Astrocyte of the cerebellum (primary cell): ENCODE measurements at regions not wholly inside any gene's neighbourhood (a gene's known extent, or its start where the extent isn't known, plus 50 kb on each side); places are given as distances from the start of the nearest gene placed in this dataset.
A peak's percentile ranks its signal among the peaks of the same experiment; 100 is the strongest.

Source experiments
- DNase-seq: peaks from one replicate; pipeline ENCODE4 v3.0.0-alpha.2; 2011; ENCODE audit warnings: low read depth
- H3K4me3 ChIP-seq: 2 replicates; pipeline ENCODE4 v1.5.1; 2011; ENCODE audit warnings: mild to moderate bottlenecking, low read depth, low read length, moderate library complexity
- in situ Hi-C: cut with HindIII; loops from 2 replicates; pipeline ENCODE4 v1.10.0; 2017; ENCODE audit warnings: low sequenced_read_pairs
- TF ChIP-seq, protein P1 (sequence below): IDR thresholded peaks from 2 replicates; pipeline ENCODE4 v1.5.1; 2012; ENCODE audit warnings: low read length, low read depth, moderate library complexity, mild to moderate bottlenecking; ENCODE audit errors: missing control alignments

DNA sequence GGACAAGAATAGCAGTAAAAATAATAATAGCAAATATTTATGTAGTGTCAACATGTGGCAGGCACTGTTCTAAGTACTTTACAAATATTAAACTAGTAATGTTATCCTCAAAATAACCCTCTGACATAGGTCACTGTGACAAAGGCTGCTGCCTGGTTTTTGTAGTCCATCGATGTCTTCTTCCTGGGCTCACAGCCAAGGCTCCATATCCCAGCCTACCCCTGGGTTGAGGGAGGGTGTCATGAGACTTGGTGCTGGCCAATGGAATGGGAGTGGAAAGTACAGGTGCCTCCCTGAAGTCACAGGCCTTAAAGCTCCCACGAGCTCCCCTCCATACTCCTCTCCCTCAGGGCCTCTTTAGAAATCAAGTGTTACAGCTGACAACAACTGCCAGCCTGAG, 159.3 kb downstream of the CYRIA start:
- H3K4me3 ChIP-seq, result no peak overlapping the region
- in situ Hi-C loops, result no loop called here
- TF ChIP-seq, protein P1, sequence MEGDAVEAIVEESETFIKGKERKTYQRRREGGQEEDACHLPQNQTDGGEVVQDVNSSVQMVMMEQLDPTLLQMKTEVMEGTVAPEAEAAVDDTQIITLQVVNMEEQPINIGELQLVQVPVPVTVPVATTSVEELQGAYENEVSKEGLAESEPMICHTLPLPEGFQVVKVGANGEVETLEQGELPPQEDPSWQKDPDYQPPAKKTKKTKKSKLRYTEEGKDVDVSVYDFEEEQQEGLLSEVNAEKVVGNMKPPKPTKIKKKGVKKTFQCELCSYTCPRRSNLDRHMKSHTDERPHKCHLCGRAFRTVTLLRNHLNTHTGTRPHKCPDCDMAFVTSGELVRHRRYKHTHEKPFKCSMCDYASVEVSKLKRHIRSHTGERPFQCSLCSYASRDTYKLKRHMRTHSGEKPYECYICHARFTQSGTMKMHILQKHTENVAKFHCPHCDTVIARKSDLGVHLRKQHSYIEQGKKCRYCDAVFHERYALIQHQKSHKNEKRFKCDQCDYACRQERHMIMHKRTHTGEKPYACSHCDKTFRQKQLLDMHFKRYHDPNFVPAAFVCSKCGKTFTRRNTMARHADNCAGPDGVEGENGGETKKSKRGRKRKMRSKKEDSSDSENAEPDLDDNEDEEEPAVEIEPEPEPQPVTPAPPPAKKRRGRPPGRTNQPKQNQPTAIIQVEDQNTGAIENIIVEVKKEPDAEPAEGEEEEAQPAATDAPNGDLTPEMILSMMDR, result no peak
- no peak for DNase-seq

DNA sequence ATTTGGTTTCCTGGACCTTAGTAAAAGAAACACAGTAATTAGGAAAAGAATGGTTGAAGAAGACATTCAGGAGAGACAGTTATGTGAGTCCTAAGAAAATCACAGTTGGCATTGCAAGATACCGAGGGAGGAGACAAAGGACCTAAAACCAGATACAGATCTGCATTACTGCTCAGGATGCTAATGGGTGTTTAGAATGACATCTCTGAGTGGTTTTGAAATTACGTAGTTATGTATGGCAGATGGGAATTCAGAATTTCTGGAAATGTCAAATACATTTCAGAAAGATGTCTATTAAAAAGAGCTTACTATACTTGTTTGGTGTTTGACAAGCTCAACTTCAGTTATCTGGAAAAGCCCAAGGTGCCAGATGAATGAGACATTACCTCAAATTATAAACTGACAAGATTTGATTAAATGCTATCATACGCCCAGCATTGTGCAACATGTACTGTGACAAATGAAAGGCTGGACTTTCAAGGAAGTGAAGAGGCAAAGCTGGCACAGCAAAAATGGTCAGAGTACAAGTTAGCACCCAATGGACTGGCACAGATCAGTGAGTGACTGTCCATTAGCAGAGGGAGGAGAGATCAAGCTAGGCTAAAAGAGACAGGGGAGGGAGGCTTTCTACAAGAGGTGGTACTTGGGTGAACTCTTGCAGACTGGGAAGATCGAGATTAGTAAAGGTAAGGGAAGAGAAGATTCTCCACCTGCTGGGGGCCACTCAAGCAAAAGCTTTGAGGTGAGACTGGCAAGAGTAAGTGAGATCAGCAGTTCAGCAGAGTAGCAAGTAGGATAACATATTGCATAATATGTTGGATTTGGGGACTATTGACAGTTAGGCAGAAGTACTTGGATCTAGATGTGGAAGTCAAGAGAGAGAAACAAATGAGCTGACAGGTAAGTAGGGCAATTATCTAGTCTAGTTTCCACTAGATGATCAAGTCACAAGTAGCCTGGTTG, 168.9 kb downstream of the CYRIA start:
- DNase-seq, result no peak
- no peak overlapping the region for H3K4me3 ChIP-seq
- TF ChIP-seq, protein P1, result no peak
- in situ Hi-C loops, result no loop called here

DNA sequence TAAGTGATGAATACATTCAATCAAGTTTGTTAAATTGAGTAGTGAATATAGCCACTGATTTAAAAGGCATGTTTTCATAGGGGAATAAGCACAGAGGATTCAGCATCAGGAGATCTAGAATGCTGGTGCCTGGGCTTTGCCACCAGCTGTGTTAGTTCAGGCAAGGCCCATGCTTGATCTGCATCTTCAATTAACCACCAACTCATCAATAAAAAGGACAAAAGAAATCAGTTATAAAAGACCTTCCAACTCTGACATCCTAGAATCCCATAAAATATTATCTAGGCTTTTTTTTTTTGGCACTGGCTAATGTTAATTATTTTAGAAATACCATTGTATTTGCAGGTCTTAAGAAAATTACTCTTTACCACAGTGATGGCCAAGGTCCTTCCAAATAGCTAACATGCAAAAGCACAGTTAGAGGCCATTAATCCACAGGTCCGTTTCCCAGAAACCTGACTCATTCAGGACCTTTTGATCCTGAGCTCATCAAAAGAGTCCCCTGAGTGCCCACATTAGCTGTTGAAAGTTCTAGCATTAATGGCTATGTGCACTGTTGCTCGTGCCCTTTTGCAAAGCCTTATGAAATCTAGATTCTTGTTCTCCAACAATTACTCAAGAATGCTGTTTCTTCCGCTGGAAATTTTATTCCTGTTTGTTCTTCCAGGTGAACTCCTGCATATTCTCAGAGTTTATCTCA, 170.0 kb downstream of the CYRIA start:
- DNase-seq, result no peak
- no peak overlapping the region for H3K4me3 ChIP-seq
- in situ Hi-C loops, result no loop called here
- TF ChIP-seq, protein P1, result no peak

DNA sequence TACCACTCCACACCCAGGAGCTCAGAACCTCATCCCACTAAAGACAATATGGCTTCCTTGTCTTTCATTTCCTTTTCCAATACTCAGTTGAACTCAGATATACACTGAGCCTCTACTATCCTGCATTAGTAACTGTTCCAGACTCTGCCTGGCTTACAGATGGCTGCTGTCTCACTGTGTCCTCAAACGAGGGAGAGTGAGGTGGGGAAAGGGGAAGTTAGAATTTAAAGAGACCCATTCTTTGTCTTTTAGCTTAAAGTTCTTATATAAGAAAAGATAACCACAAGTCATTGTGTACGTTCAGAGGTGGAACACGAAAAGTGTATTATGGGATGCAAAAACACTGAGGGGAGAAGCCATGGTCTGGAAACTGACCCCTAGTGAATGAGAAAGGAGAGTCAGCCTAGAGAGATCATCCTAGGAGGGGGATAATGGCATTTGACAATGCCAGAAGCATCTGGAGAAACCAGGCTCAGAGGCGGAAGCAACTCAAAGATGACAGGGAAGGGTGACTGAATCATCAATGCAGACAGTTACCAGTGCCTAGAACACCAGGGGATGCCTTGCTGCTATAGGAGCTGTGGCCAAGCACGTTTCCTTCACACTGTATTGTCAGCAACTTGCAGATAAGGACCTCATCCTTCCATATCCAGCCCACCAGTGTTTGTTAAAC, 170.7 kb downstream of the CYRIA start:
- no peak overlapping the region for H3K4me3 ChIP-seq
- TF ChIP-seq, protein P1, result no peak
- DNase-seq, result no peak
- in situ Hi-C loops, result no loop called here

DNA sequence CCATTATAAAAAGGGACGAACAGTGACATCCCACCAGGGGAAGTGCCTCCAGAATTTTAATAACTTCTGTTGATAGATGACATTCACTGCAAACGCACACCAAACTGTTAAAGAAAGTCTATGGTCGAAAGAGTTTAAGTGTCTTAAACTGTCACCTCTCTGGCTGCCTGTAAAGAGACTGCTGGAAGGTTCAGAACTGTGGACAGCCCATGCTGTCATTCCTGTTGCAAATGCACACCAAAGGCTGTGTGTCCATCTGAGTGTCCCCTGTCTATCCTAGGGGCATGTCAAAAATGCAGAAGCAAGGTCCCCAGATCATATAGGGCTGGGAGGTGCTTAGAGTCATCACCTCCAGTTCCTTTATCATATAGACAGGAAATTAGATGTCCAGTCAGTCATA, 171.8 kb downstream of the CYRIA start:
- H3K4me3 ChIP-seq, result no peak overlapping the region
- in situ Hi-C loops, result no loop called here
- DNase-seq, result no peak
- TF ChIP-seq, protein P1, result no peak

DNA sequence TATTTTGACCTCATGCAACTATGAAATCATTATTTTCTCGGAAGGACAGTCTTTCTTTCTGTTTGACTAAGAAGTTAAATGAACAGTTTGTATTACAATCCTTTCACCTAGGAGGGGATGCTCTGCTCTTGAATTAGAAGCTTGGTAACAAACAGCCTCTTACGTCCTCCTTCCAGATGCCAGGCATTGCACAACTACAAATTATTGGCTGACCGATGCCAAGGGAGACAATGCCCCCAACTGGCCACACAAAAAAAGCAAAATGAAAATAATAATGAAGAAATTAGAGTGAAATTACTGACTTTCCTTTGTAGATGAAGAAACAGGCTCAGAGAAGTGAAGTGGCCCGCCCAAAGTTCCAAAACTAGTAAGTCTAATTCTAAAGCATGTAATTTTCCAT, 177.9 kb downstream of the CYRIA start:
- peak; percentile 5 for DNase-seq
- no peak overlapping the region for H3K4me3 ChIP-seq
- TF ChIP-seq, protein P1, result peak; percentile 38
- in situ Hi-C loops, result no loop called here
